ENCODE measurements at regions not wholly inside any gene's neighbourhood (a gene's known extent, or its start where the extent isn't known, plus 50 kb on each side); places are given as distances from the start of the nearest gene placed in this dataset.

GRCh38 chr13:111875915-111876314 lies 191.0 kb upstream of the SOX1 start:
- no peak for DNase-seq (ENCODE audit: low read depth, low spot score)
- ChIA-PET CTCF (no interaction called here), POLR2A (no interaction called here)
- Histone ChIP-seq H3K27me3 (ENCODE audit: control insufficient read depth, insufficient read depth, low read length) (no peaks in the 10 kb centered on the region), H3K9me3 (ENCODE audit: control insufficient read depth, insufficient read depth, low read length) (peaks cover 63% of the 10 kb centered on the region), H3K4me3 (ENCODE audit: low read depth, low read length) (no peak overlapping the region), H3K27ac (ENCODE audit: low read depth, low read length) (no peak overlapping the region)
- TF ChIP-seq, protein P1, sequence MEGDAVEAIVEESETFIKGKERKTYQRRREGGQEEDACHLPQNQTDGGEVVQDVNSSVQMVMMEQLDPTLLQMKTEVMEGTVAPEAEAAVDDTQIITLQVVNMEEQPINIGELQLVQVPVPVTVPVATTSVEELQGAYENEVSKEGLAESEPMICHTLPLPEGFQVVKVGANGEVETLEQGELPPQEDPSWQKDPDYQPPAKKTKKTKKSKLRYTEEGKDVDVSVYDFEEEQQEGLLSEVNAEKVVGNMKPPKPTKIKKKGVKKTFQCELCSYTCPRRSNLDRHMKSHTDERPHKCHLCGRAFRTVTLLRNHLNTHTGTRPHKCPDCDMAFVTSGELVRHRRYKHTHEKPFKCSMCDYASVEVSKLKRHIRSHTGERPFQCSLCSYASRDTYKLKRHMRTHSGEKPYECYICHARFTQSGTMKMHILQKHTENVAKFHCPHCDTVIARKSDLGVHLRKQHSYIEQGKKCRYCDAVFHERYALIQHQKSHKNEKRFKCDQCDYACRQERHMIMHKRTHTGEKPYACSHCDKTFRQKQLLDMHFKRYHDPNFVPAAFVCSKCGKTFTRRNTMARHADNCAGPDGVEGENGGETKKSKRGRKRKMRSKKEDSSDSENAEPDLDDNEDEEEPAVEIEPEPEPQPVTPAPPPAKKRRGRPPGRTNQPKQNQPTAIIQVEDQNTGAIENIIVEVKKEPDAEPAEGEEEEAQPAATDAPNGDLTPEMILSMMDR (IDR thresholded peaks at IDR 0.05; ENCODE audit: low read depth, low read length), result no peak

- Histone ChIP-seq H3K27ac (ENCODE audit: low read depth, low read length) (no peak overlapping the region), H3K4me3 (ENCODE audit: low read depth, low read length) (no peak overlapping the region), H3K9me3 (ENCODE audit: control insufficient read depth, insufficient read depth, low read length) (peaks cover 67% of the 10 kb centered on the region), H3K27me3 (ENCODE audit: control insufficient read depth, insufficient read depth, low read length) (no peaks in the 10 kb centered on the region)
- ChIA-PET POLR2A (no interaction called here), CTCF (no interaction called here)
- TF ChIP-seq, protein P1 (IDR thresholded peaks at IDR 0.05; ENCODE audit: low read depth, low read length), result no peak
- DNase-seq (ENCODE audit: low read depth, low spot score), result no peak
These were observed 190.4 kb upstream of the SOX1 start for GRCh38 chr13:111876506-111876905.

DNA sequence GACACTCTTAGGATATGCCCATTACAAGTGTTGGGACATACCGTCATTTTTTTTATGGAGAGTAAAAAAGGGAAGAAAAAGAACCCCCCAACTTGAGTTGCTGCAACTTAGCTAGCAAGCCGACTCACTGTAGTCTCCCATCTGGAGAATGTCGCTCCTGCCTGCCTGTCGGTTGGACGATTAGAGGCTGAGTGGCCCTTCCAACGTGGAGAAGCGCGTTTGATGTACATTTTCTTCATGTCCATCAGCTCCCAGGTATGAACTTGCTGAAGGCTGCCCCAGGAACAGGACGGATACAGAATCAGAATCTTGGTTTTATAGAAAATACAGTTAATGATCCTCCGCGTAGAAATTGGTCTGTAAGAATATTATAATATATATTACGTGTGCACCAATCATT lies 189.0 kb upstream of the SOX1 start:
- H3K4me3 ChIP-seq (ENCODE audit: low read depth, low read length), result no peak overlapping the region
- ChIA-PET CTCF (no interaction called here), POLR2A (no interaction called here)
- H3K27me3 ChIP-seq (ENCODE audit: control insufficient read depth, insufficient read depth, low read length), result no peaks in the 10 kb centered on the region
- TF ChIP-seq, protein P1 (IDR thresholded peaks at IDR 0.05; ENCODE audit: low read depth, low read length), result no peak
- H3K27ac ChIP-seq (ENCODE audit: low read depth, low read length), result no peak overlapping the region
- peaks cover 71% of the 10 kb centered on the region for H3K9me3 ChIP-seq (ENCODE audit: control insufficient read depth, insufficient read depth, low read length)
- no peak for DNase-seq (ENCODE audit: low read depth, low spot score)

- TF ChIP-seq, protein P1 (IDR thresholded peaks at IDR 0.05; ENCODE audit: low read depth, low read length), result no peak
- no peak overlapping the region for H3K27ac ChIP-seq (ENCODE audit: low read depth, low read length)
- CTCF ChIA-PET, result no interaction called here
These were observed 187.2 kb upstream of the SOX1 start for GRCh38 chr13:111879719-111880118.

GRCh38 chr13:111880185-111880584 lies 186.8 kb upstream of the SOX1 start:
- no peak for DNase-seq (ENCODE audit: low read depth, low spot score)
- Histone ChIP-seq H3K9me3 (ENCODE audit: control insufficient read depth, insufficient read depth, low read length) (peaks cover 61% of the 10 kb centered on the region), H3K27me3 (ENCODE audit: control insufficient read depth, insufficient read depth, low read length) (no peaks in the 10 kb centered on the region), H3K4me3 (ENCODE audit: low read depth, low read length) (no peak overlapping the region), H3K27ac (ENCODE audit: low read depth, low read length) (no peak overlapping the region)
- CTCF ChIA-PET, result no interaction called here
- TF ChIP-seq, protein P1 (IDR thresholded peaks at IDR 0.05; ENCODE audit: low read depth, low read length), result no peak
- POLR2A ChIA-PET, result no interaction called here

More at GRCh38 chr13:111879719-111880118, 187.2 kb upstream of the SOX1 start:
- no peak for DNase-seq (ENCODE audit: low read depth, low spot score)
- Histone ChIP-seq H3K4me3 (ENCODE audit: low read depth, low read length) (no peak overlapping the region), H3K9me3 (ENCODE audit: control insufficient read depth, insufficient read depth, low read length) (peaks cover 65% of the 10 kb centered on the region), H3K27me3 (ENCODE audit: control insufficient read depth, insufficient read depth, low read length) (no peaks in the 10 kb centered on the region)
- POLR2A ChIA-PET, result no interaction called here
